GM12878 (cell line): ENCODE measurements at regions not wholly inside any gene's neighbourhood (a gene's known extent, or its start where the extent isn't known, plus 50 kb on each side); places are given as distances from the start of the nearest gene placed in this dataset.

ENCODE experiments used
- ATAC-seq: fragments of 200-7000 bp; cut with Tn5 transposase; 3 replicates; pipeline ENCODE4 v1.9.1; 2020; ENCODE audit warnings: mild to moderate bottlenecking, moderate library complexity
- BruUV-seq: library from RNA; stranded (reverse); fragments of 400-500 nt; replicated peaks from 2 replicates; lab custom pipeline; 2021; lab: Mats Ljungman, UMichigan
- CTCF ChIA-PET: fragments of 300-600 bp; sonication (Branson Sonifier 250); formaldehyde crosslinking; extraction: SDS; loops from one replicate; lab custom pipeline; 2021; ENCODE audit warnings: inconsistent platforms; lab: Yijun Ruan, JAX
- POLR2A ChIA-PET: fragments of 350-600 bp; formaldehyde crosslinking; extraction: SDS; loops from one replicate; lab custom pipeline; 2021; ENCODE audit warnings: inconsistent platforms; lab: Charles Lee
- RAD21 ChIA-PET: fragments of 300-600 bp; sonication (Branson Sonifier 250); formaldehyde crosslinking; loops from one replicate; lab custom pipeline; 2023; ENCODE audit warnings: antibody characterized with exemption; ENCODE audit not compliant: unreplicated experiment; lab: Charles Lee
- SMC1A ChIA-PET: fragments of 300-600 bp; sonication (Branson Sonifier 250); formaldehyde crosslinking; loops from one replicate; lab custom pipeline; 2023; ENCODE audit not compliant: unreplicated experiment, uncharacterized antibody; lab: Charles Lee
- DNase-seq: peaks from one replicate; pipeline ENCODE4 v3.0.0-alpha.2; 2011; ENCODE audit warnings: low read depth, low spot score
- FAIRE-seq: peaks from 3 replicates; lab custom pipeline; 2011; peaks lifted over from hg19 to GRCh38; lab: Jason Lieb, UNC
- H2AFZ ChIP-seq: 2 replicates; pipeline ENCODE4 v1.6.0; 2011; ENCODE audit warnings: low read depth, low read length, control low read depth; ENCODE audit not compliant: control insufficient read depth
- H3K27ac ChIP-seq: 2 replicates; pipeline ENCODE4 v1.5.1; 2011; ENCODE audit warnings: control low read depth; ENCODE audit not compliant: control insufficient read depth, insufficient read depth
- H3K27me3 ChIP-seq, 2 experiments: replicated peaks in 1 of 2; 2 replicates each; pipeline versions ENCODE4 v1.6.0 to v1.6.1; 2011; ENCODE audit warnings: low read length in 1 of 2; ENCODE audit not compliant: control insufficient read depth in 2 of 2, insufficient read depth in 2 of 2
- H3K36me3 ChIP-seq, 2 experiments: 2 replicates each; pipeline ENCODE4 v1.5.1; 2011; ENCODE audit warnings: low read length in 1 of 2; ENCODE audit not compliant: control insufficient read depth in 2 of 2, insufficient read depth in 2 of 2
- H3K4me1 ChIP-seq: 2 replicates; pipeline ENCODE4 v1.6.1; 2011; ENCODE audit warnings: mild to moderate bottlenecking, low read length, moderate library complexity, mixed read lengths; ENCODE audit not compliant: control insufficient read depth, insufficient read depth
- H3K4me2 ChIP-seq: 2 replicates; pipeline ENCODE4 v1.6.0; 2011; ENCODE audit warnings: control low read depth; ENCODE audit not compliant: control insufficient read depth, insufficient read depth
- H3K4me3 ChIP-seq: fragments of 200-600 bp; sonication (generic); 2 replicates; pipeline ENCODE4 v1.5.1; 2016
- H3K79me2 ChIP-seq: 2 replicates; pipeline ENCODE4 v1.6.0; 2011; ENCODE audit warnings: low read length; ENCODE audit not compliant: control insufficient read depth, insufficient read depth
- H3K9ac ChIP-seq: 2 replicates; pipeline ENCODE4 v1.8.0; 2011; ENCODE audit warnings: low read length, control low read depth, mixed read lengths; ENCODE audit not compliant: control insufficient read depth, insufficient read depth
- H3K9me3 ChIP-seq: replicated peaks from 3 replicates; pipeline ENCODE4 v1.5.1; 2011; ENCODE audit warnings: mild to moderate bottlenecking, low read length; ENCODE audit not compliant: control insufficient read depth, insufficient read depth
- H4K20me1 ChIP-seq: 2 replicates; pipeline ENCODE4 v1.6.0; 2011; ENCODE audit not compliant: control insufficient read depth, insufficient read depth
- CTCF ChIP-seq, 3 experiments: IDR thresholded peaks in 2 of 3; conservative IDR thresholded peaks in 1 of 3; 2 replicates each; pipeline ENCODE4 v1.5.1; 2011; ENCODE audit warnings: low read depth in 3 of 3, low read length in 3 of 3, mild to moderate bottlenecking in 3 of 3, control low read depth in 2 of 3, moderate library complexity in 2 of 3, inconsistent platforms in 1 of 3, mixed read lengths in 1 of 3; ENCODE audit not compliant: control insufficient read depth in 2 of 3, insufficient read depth in 1 of 3; ENCODE audit errors: extremely low read depth in 1 of 3
- LARP7 ChIP-seq: fragments of 450-650 bp; IDR thresholded peaks from 2 replicates; pipeline ENCODE4 v1.6.1; 2017; ENCODE audit warnings: mild to moderate bottlenecking
- MEF2B ChIP-seq: fragments of 450-650 bp; IDR thresholded peaks from 2 replicates; pipeline ENCODE4 v1.6.1; 2018; ENCODE audit warnings: mild to moderate bottlenecking, moderate library complexity; ENCODE audit not compliant: partially characterized antibody, poor library complexity, severe bottlenecking
- MTA2 ChIP-seq: fragments of 450-650 bp; IDR thresholded peaks from 2 replicates; pipeline ENCODE4 v1.6.1; 2016; ENCODE audit warnings: low read depth, mild to moderate bottlenecking, moderate library complexity
- RCOR1 ChIP-seq: conservative IDR thresholded peaks from 2 replicates; pipeline ENCODE4 v1.6.1; 2012; ENCODE audit warnings: low read depth, low read length, improper control_type of control experiment
- WGBS: methylation state at CpG from one replicate; pipeline ENCODE4 v1.1.6; 2016; ENCODE audit warnings: low lambda C conversion rate; ENCODE audit not compliant: insufficient replicate concordance, insufficient coverage; ENCODE audit errors: missing lambda C conversion rate; 5-methylcytosine and 5-hydroxymethylcytosine counted together
- in situ Hi-C: fragments of 300-500 bp; cut with MboI; formaldehyde crosslinking; loops from 9 replicates; pipeline ENCODE4 v1.14.3; 2018; ENCODE audit warnings: mixed read lengths
- intact Hi-C: fragments of 100-400 bp; cut with micrococcal nuclease; formaldehyde crosslinking; loops from one replicate; pipeline ENCODE4 v1.14.2; 2022; ENCODE audit not compliant: unreplicated experiment

- intact Hi-C loops: no loop called here
- WGBS: 67% methylated on average over 12 of the region's 12 CpGs
- POLR2A ChIA-PET: no interaction called here
Measured at GRCh38 chr20:24782801-24783630, 166.1 kb upstream of the CST7 start.

More at GRCh38 chr20:24782801-24783630, 166.1 kb upstream of the CST7 start:
- CTCF ChIA-PET: interaction anchor here (0.5 to 1.2 kb wide), 3 partner anchors 53 to 386 kb away, joined by 3 read pairs; no protein-coding TSS in a partner anchor
- SMC1A ChIA-PET: interaction anchor here (1.1 kb wide), 1 partner anchor 10 kb away, joined by 3 read pairs; no protein-coding TSS in a partner anchor
- FAIRE-seq (no peak), ATAC-seq (peak; percentile 46), DNase-seq (no peak)
- H3K4me3 ChIP-seq: no peak overlapping the region
- H3K4me2 ChIP-seq: no peak overlapping the region
- TF ChIP-seq RCOR1 (no peak), MTA2 (no peak), LARP7 (no peak), MEF2B (no peak), CTCF (IDR thresholded peaks at IDR 0.05 in 2 of 3, conservative IDR thresholded peaks at IDR 0.05 in 1 of 3; ENCODE audit: control insufficient read depth in 2 of 3, extremely low read depth in 1 of 3, insufficient read depth in 1 of 3, low read depth in 3 of 3, low read length in 3 of 3) (0 out of 6 replicates have a peak, but pooled peaks of 1 of the 3 experiments have one; percentile 10)
- no peak overlapping the region for H3K27ac ChIP-seq
- H3K9ac ChIP-seq: no peak overlapping the region
- no peaks in the 10 kb centered on the region for H3K36me3 ChIP-seq
- no peaks in the 10 kb centered on the region for H3K79me2 ChIP-seq
- H3K27me3 ChIP-seq: peaks cover 0 to 2% of the 10 kb centered on the region in 2 experiments; a peak in 2 of 4 replicates
- no peaks in the 10 kb centered on the region; the same call in 2 of the 3 replicates for H3K9me3 ChIP-seq
- in situ Hi-C loops: no loop called here
- BruUV-seq: no TSS peak
- no peaks in the 10 kb centered on the region; the same call in 1 of the 2 replicates for H3K4me1 ChIP-seq
- no peak overlapping the region for H2AFZ ChIP-seq
- RAD21 ChIA-PET: no interaction called here
- no peaks in the 10 kb centered on the region for H4K20me1 ChIP-seq
